ENCODE measurements at regions not wholly inside any gene's neighbourhood (a gene's known extent, or its start where the extent isn't known, plus 50 kb on each side); places are given as distances from the start of the nearest gene placed in this dataset.

GRCh38 chr3:184761976-184762375, 50.0 kb upstream of the VPS8 start:
- TF ChIP-seq EZH2 (IDR thresholded peaks at IDR 0.05; ENCODE audit: insufficient read depth, low read length) (no peak), CTCF (IDR thresholded peaks at IDR 0.05; ENCODE audit: insufficient read depth, low read depth, low read length) (no peak)

More at GRCh38 chr3:184761976-184762375, 50.0 kb upstream of the VPS8 start:
- Histone ChIP-seq H3K9me3 (ENCODE audit: insufficient read depth, low read depth, low read length) (no peaks in the 10 kb centered on the region), H4K20me1 (ENCODE audit: insufficient read depth, low read length) (no peaks in the 10 kb centered on the region), H3K36me3 (ENCODE audit: insufficient read depth, low read length) (no peaks in the 10 kb centered on the region), H3K4me1 (ENCODE audit: insufficient read depth, low read length) (peaks cover 15% of the 10 kb centered on the region), H3K27ac (ENCODE audit: low read depth, low read length) (no peak overlapping the region), H3K9ac (ENCODE audit: low read length) (no peak overlapping the region), H3K4me3 (ENCODE audit: insufficient read depth, low read depth, low read length) (no peak overlapping the region), H3K79me2 (ENCODE audit: insufficient read depth, low read length) (no peaks in the 10 kb centered on the region), H3K4me2 (ENCODE audit: low read length) (no peak overlapping the region), H2AFZ (ENCODE audit: low read depth, low read length) (no peak overlapping the region), H3K27me3 (ENCODE audit: insufficient read depth, low read length) (peaks cover 5% of the 10 kb centered on the region)
- Mint-ChIP-seq H3K4me1 (ENCODE audit: low read depth, unreplicated experiment) (peaks cover 24% of the 10 kb centered on the region), H3K4me3 (ENCODE audit: unreplicated experiment) (peak overlapping the region; percentile 3), H3K36me3 (ENCODE audit: low read depth, unreplicated experiment) (no peaks in the 10 kb centered on the region), H3K9me3 (ENCODE audit: unreplicated experiment) (peaks cover 3% of the 10 kb centered on the region), H3K27me3 (ENCODE audit: low read depth, unreplicated experiment) (peaks cover 27% of the 10 kb centered on the region), H3K27ac (ENCODE audit: unreplicated experiment) (no peak overlapping the region)
- DNase-seq (ENCODE audit: low read depth) (no peak), FAIRE-seq (no peak)
